GM21381 (cell line): ENCODE measurements at regions not wholly inside any gene's neighbourhood (a gene's known extent, or its start where the extent isn't known, plus 50 kb on each side); places are given as distances from the start of the nearest gene placed in this dataset.

Source experiments
- ATAC-seq: cut with Tn5 transposase; IDR thresholded peaks from one replicate; pipeline ENCODE4 v1.9.1; 2021; ENCODE audit warnings: mild to moderate bottlenecking, moderate library complexity; ENCODE audit not compliant: unreplicated experiment

GRCh38 chr15:70431854-70432253 lies 331.5 kb downstream of the UACA start:
- ATAC-seq, result no peak

GRCh38 chr15:70430069-70430468 lies 332.4 kb upstream of the TLE3 start:
- ATAC-seq, result no peak

GRCh38 chr15:70429056-70429722 lies 331.5 kb upstream of the TLE3 start:
- no peak for ATAC-seq

GRCh38 chr15:70428211-70428822 lies 330.6 kb upstream of the TLE3 start:
- ATAC-seq, result no peak

GRCh38 chr15:70427167-70428120 lies 329.7 kb upstream of the TLE3 start:
- no peak for ATAC-seq

- ATAC-seq, result no peak
Measured at GRCh38 chr15:70426096-70426821, 328.5 kb upstream of the TLE3 start.

GRCh38 chr15:70424937-70425411 lies 327.3 kb upstream of the TLE3 start:
- ATAC-seq, result no peak

GRCh38 chr15:70423267-70423666 lies 325.6 kb upstream of the TLE3 start:
- ATAC-seq, result no peak

GRCh38 chr15:70422342-70422741 lies 324.6 kb upstream of the TLE3 start:
- no peak for ATAC-seq

- ATAC-seq, result no peak
Measured at GRCh38 chr15:70420948-70421482, 323.3 kb upstream of the TLE3 start.

- no peak for ATAC-seq
Measured at GRCh38 chr15:70420086-70420947, 322.6 kb upstream of the TLE3 start.

- ATAC-seq, result no peak
Measured at GRCh38 chr15:70418943-70419342, 321.2 kb upstream of the TLE3 start.

- ATAC-seq, result no peak
Measured at GRCh38 chr15:70417535-70417934, 319.8 kb upstream of the TLE3 start.

- ATAC-seq, result no peak
Measured at GRCh38 chr15:70416829-70417228, 319.1 kb upstream of the TLE3 start.

GRCh38 chr15:70415398-70415797 lies 317.7 kb upstream of the TLE3 start:
- no peak for ATAC-seq

GRCh38 chr15:70414626-70415025 lies 316.9 kb upstream of the TLE3 start:
- ATAC-seq, result no peak

- ATAC-seq, result no peak
Measured at GRCh38 chr15:70412794-70413193, 315.1 kb upstream of the TLE3 start.

GRCh38 chr15:70411143-70411863 lies 313.6 kb upstream of the TLE3 start:
- ATAC-seq, result no peak

- ATAC-seq, result no peak
Measured at GRCh38 chr15:70410371-70410985, 312.8 kb upstream of the TLE3 start.
